HepG2 (cell line): ENCODE measurements at regions not wholly inside any gene's neighbourhood (a gene's known extent, or its start where the extent isn't known, plus 50 kb on each side); places are given as distances from the start of the nearest gene placed in this dataset.

Source experiments
- ESRRA ChIP-seq: sonication (generic); formaldehyde crosslinking; IDR thresholded peaks from 2 replicates; pipeline ENCODE4 v1.5.1; 2020; ENCODE audit warnings: mild to moderate bottlenecking, low read depth, missing genetic modification reagents
- FOXJ3 ChIP-seq: sonication (generic); formaldehyde crosslinking; IDR thresholded peaks from 2 replicates; pipeline ENCODE4 v1.4.0; 2020; ENCODE audit warnings: missing genetic modification reagents, mild to moderate bottlenecking, borderline replicate concordance
- GTF2F1 ChIP-seq: fragments of 150-350 bp; IDR thresholded peaks from 2 replicates; pipeline ENCODE4 v1.6.1; 2014; ENCODE audit warnings: low read length
- MTA3 ChIP-seq: sonication (generic); formaldehyde crosslinking; IDR thresholded peaks from 2 replicates; pipeline ENCODE4 v1.4.0; 2020; ENCODE audit warnings: missing genetic modification reagents
- PHF8 ChIP-seq: sonication (generic); formaldehyde crosslinking; IDR thresholded peaks from 2 replicates; pipeline ENCODE4 v1.5.0; 2020; ENCODE audit warnings: missing genetic modification reagents
- ZNF616 ChIP-seq: sonication (generic); formaldehyde crosslinking; IDR thresholded peaks from 2 replicates; pipeline ENCODE4 v1.5.0; 2020; ENCODE audit warnings: low read depth, mild to moderate bottlenecking, missing genetic modification reagents
- TF ChIP-seq, protein P1 (sequence below), 2 experiments: sonication (generic) in 1 of 2; formaldehyde crosslinking in 1 of 2; IDR thresholded peaks; 2 replicates each; pipeline versions ENCODE4 v1.5.1 to v1.6.1; 2011 to 2020; ENCODE audit warnings: borderline replicate concordance in 1 of 2, low read depth in 1 of 2, low read length in 1 of 2, mild to moderate bottlenecking in 1 of 2, missing genetic modification reagents in 1 of 2, moderate library complexity in 1 of 2
- TF ChIP-seq, protein P2 (sequence below): sonication (generic); formaldehyde crosslinking; IDR thresholded peaks from 2 replicates; pipeline ENCODE4 v1.4.0; 2020; ENCODE audit warnings: missing genetic modification reagents

DNA sequence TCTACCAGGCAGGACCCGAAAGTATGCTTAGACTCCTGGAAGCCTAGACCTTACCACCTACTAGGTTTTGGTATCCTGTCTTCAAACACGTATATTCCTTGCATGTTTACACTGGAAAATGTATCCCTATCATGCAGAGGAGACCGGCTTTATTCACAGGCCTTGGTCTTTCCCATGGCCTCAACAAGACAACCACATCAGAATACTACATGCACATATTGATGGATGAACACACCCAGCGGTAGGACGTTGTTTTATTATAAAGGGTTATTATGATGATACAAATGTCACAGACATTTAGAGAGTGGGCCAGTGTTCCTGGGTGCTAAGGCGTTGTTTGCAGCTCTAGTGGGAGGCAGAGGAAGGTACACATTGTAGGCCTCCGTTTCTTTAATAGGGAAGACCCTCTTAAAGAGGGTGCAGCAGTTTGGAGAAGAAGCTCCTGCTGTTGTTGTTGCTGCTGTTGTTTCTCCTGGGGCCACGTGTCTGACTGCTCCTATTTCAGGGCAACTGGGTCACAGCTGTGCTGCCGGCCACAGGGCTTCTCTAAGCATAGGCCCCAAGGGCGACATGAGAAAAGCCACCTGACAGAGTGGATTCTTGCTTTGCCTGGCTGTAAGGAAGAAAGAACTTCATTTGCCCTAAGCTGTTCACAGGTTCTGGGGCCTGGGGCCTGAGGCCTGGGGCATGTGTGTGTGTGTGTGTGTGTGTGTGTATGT, 98.3 kb upstream of the SASH1 start:
- TF ChIP-seq GTF2F1, result no peak
- no peak for TF ChIP-seq MTA3 (CRISPR knock-in tag)
- no peak for TF ChIP-seq FOXJ3 (CRISPR knock-in tag)
- TF ChIP-seq PHF8 (CRISPR knock-in tag), result no peak
- TF ChIP-seq, protein P1, sequence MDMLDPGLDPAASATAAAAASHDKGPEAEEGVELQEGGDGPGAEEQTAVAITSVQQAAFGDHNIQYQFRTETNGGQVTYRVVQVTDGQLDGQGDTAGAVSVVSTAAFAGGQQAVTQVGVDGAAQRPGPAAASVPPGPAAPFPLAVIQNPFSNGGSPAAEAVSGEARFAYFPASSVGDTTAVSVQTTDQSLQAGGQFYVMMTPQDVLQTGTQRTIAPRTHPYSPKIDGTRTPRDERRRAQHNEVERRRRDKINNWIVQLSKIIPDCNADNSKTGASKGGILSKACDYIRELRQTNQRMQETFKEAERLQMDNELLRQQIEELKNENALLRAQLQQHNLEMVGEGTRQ (IDR thresholded peaks at IDR 0.05; ENCODE audit: low read depth, low read length), result no peak
- TF ChIP-seq, protein P1 (CRISPR knock-in tag; IDR thresholded peaks at IDR 0.05; ENCODE audit: borderline replicate concordance), result no peak
- no peak for TF ChIP-seq ESRRA (CRISPR knock-in tag)
- TF ChIP-seq, protein P2, sequence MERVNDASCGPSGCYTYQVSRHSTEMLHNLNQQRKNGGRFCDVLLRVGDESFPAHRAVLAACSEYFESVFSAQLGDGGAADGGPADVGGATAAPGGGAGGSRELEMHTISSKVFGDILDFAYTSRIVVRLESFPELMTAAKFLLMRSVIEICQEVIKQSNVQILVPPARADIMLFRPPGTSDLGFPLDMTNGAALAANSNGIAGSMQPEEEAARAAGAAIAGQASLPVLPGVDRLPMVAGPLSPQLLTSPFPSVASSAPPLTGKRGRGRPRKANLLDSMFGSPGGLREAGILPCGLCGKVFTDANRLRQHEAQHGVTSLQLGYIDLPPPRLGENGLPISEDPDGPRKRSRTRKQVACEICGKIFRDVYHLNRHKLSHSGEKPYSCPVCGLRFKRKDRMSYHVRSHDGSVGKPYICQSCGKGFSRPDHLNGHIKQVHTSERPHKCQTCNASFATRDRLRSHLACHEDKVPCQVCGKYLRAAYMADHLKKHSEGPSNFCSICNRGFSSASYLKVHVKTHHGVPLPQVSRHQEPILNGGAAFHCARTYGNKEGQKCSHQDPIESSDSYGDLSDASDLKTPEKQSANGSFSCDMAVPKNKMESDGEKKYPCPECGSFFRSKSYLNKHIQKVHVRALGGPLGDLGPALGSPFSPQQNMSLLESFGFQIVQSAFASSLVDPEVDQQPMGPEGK (CRISPR knock-in tag), result no peak
- TF ChIP-seq ZNF616 (CRISPR knock-in tag), result no peak
